Endothelial cell of umbilical vein (primary cell): ENCODE measurements at regions not wholly inside any gene's neighbourhood (a gene's known extent, or its start where the extent isn't known, plus 50 kb on each side); places are given as distances from the start of the nearest gene placed in this dataset.

Experiments used
- BruUV-seq: library from RNA; stranded (reverse); fragments of 400-500 nt; replicated peaks from 2 replicates; lab custom pipeline; 2021; lab: Mats Ljungman, UMichigan
- CTCF ChIA-PET: fragments of 300-600, 350-600 bp; sonication (Branson Sonifier 250); formaldehyde crosslinking; loops from one replicate; lab custom pipeline; 2021; ENCODE audit warnings: antibody characterized with exemption, inconsistent platforms; lab: Charles Lee
- POLR2A ChIA-PET: fragments of 300-600, 350-600 bp; sonication (Branson Sonifier 250); formaldehyde crosslinking; loops from one replicate; lab custom pipeline; 2021; ENCODE audit warnings: antibody characterized with exemption, inconsistent platforms; lab: Charles Lee
- DNase-seq: peaks from one replicate; pipeline ENCODE4 v3.0.0-alpha.2; 2011; ENCODE audit warnings: low read depth, low spot score
- FAIRE-seq: peaks from 2 replicates; lab custom pipeline; 2011; peaks lifted over from hg19 to GRCh38; lab: Jason Lieb, UNC
- H2AFZ ChIP-seq: 2 replicates; pipeline ENCODE4 v1.6.0; 2012; ENCODE audit warnings: low read depth, low read length, control low read depth, inconsistent platforms
- H3K27ac ChIP-seq: 2 replicates; pipeline ENCODE4 v1.5.1; 2011; ENCODE audit warnings: low read depth, mild to moderate bottlenecking, control low read depth, low read length, moderate library complexity; ENCODE audit not compliant: insufficient read depth
- H3K27me3 ChIP-seq, 2 experiments: 2 replicates each; pipeline versions ENCODE4 v1.6.0 to v1.6.1; 2011; ENCODE audit warnings: low read length in 2 of 2, mixed read lengths in 1 of 2; ENCODE audit not compliant: control insufficient read depth in 2 of 2, insufficient read depth in 2 of 2
- H3K36me3 ChIP-seq, 2 experiments: 2 replicates in 1 of 2; 3 replicates in 1 of 2; pipeline ENCODE4 v1.5.1; 2011; ENCODE audit warnings: low read length in 2 of 2, mild to moderate bottlenecking in 1 of 2, moderate library complexity in 1 of 2; ENCODE audit not compliant: control insufficient read depth in 2 of 2, insufficient read depth in 2 of 2; ENCODE audit errors: extremely low read depth in 1 of 2
- H3K4me1 ChIP-seq: 3 replicates; pipeline ENCODE4 v1.5.1; 2011; ENCODE audit warnings: mild to moderate bottlenecking, low read length; ENCODE audit not compliant: control insufficient read depth, insufficient read depth; ENCODE audit errors: extremely low read depth
- H3K4me2 ChIP-seq: 2 replicates; pipeline ENCODE4 v1.6.1; 2011; ENCODE audit warnings: low read length, control low read depth, mixed read lengths; ENCODE audit not compliant: insufficient read depth
- H3K4me3 ChIP-seq, 3 experiments: fragments of 200-600 bp in 1 of 3; sonication (generic), shearing (Covaris generic) in 1 of 3; replicated peaks in 1 of 3; 2 replicates each; pipeline ENCODE4 v1.5.1; 2011 to 2016; ENCODE audit warnings: control low read depth in 3 of 3, low read length in 3 of 3, mild to moderate bottlenecking in 2 of 3, inconsistent platforms in 1 of 3, low read depth in 1 of 3, moderate library complexity in 1 of 3; ENCODE audit not compliant: insufficient read depth in 1 of 3
- H3K79me2 ChIP-seq: 2 replicates; pipeline ENCODE4 v1.6.0; 2012; ENCODE audit warnings: low read length, inconsistent platforms; ENCODE audit not compliant: control insufficient read depth, insufficient read depth
- H3K9ac ChIP-seq: replicated peaks from 2 replicates; pipeline ENCODE3; 2011; ENCODE audit warnings: low read length, control low read depth; ENCODE audit not compliant: insufficient read depth; ENCODE audit errors: extremely low read depth
- H3K9me1 ChIP-seq: replicated peaks from 3 replicates; pipeline ENCODE4 v1.6.0; 2011; ENCODE audit warnings: mild to moderate bottlenecking, low read length; ENCODE audit not compliant: control insufficient read depth, insufficient read depth; ENCODE audit errors: extremely low read depth
- H3K9me3 ChIP-seq: replicated peaks from 2 replicates; pipeline ENCODE4 v1.5.1; 2012; ENCODE audit warnings: low read length, inconsistent platforms; ENCODE audit not compliant: control insufficient read depth, insufficient read depth
- H4K20me1 ChIP-seq: replicated peaks from 2 replicates; pipeline ENCODE3; 2011; ENCODE audit warnings: mild to moderate bottlenecking, low read length; ENCODE audit not compliant: control insufficient read depth, insufficient read depth; ENCODE audit errors: extremely low read depth
- EZH2 ChIP-seq: IDR thresholded peaks from 2 replicates; pipeline ENCODE4 v1.6.1; 2012; ENCODE audit warnings: borderline replicate concordance, low read depth, mild to moderate bottlenecking, moderate library complexity, low read length, inconsistent platforms; ENCODE audit not compliant: severe bottlenecking
- FOS ChIP-seq: IDR thresholded peaks from 2 replicates; pipeline ENCODE4 v1.6.1; 2011; ENCODE audit warnings: mild to moderate bottlenecking, low read length, moderate library complexity, borderline replicate concordance; ENCODE audit not compliant: insufficient read depth
- GATA2 ChIP-seq: IDR thresholded peaks from 2 replicates; pipeline ENCODE4 v1.7.0; 2011; ENCODE audit warnings: low read depth, mild to moderate bottlenecking, moderate library complexity, mixed read lengths, low read length; ENCODE audit not compliant: insufficient read length, insufficient read depth
- JUN ChIP-seq: IDR thresholded peaks from 2 replicates; pipeline ENCODE4 v1.6.1; 2011; ENCODE audit warnings: borderline replicate concordance, low read depth; ENCODE audit not compliant: insufficient read length, insufficient read depth
- MYC ChIP-seq: IDR thresholded peaks from one replicate; pipeline ENCODE4 v1.6.1; 2011; ENCODE audit warnings: mild to moderate bottlenecking, low read depth, low read length
- POLR2A ChIP-seq: IDR thresholded peaks from 2 replicates; pipeline ENCODE4 v1.6.1; 2012; ENCODE audit warnings: low read depth, mild to moderate bottlenecking, control low read depth, low read length
- POLR2AphosphoS5 ChIP-seq: IDR thresholded peaks from 2 replicates; pipeline ENCODE4 v1.6.1; 2012; ENCODE audit warnings: low read depth, mild to moderate bottlenecking, control low read depth, low read length, moderate library complexity; ENCODE audit not compliant: insufficient read depth
- dilution Hi-C: fragments of 300-500 bp; cut with MboI; formaldehyde crosslinking; loops from one replicate; pipeline ENCODE4 v1.15.0; 2019; ENCODE audit warnings: low sequenced_read_pairs; ENCODE audit not compliant: extremely low pct_ligation_motif_present
- intact Hi-C: fragments of 100-400 bp; cut with micrococcal nuclease; formaldehyde crosslinking; loops from one replicate; pipeline ENCODE4 v1.10.0; 2022
- TF ChIP-seq, protein P1 (sequence below), 2 donors: IDR thresholded peaks; 1 replicate in 1 of 2; 2 replicates in 1 of 2; pipeline ENCODE4 v1.5.1; 2011; ENCODE audit warnings: low read length in 2 of 2, mild to moderate bottlenecking in 2 of 2, moderate library complexity in 2 of 2, control low read depth in 1 of 2, inconsistent platforms in 1 of 2, low read depth in 1 of 2; ENCODE audit not compliant: insufficient read depth in 1 of 2; ENCODE audit errors: extremely low read depth in 1 of 2
- TF ChIP-seq, protein P2 (sequence below): IDR thresholded peaks from 2 replicates; pipeline ENCODE4 v1.6.1; 2011; ENCODE audit not compliant: insufficient read depth, insufficient read length

DNA sequence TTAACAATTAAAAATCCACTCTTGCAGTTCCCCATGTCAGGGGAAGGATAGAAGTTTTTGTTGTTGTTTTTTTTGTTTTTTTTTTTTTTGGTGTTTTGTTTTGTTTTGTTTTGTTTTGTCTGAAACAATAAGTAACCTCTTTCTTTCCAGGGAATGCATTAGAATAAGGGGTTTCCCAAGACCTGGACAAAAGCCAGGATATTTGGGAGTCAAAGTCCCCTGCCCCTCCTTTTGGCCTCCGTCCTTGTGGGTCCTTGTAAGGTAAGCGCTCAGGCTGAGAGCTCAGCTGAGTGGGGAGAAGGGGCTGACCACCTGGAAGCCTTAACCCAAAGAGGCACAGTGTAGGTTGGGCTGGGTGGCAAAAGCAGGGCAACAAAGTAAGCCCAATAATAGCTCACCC, 515.4 kb downstream of the SOX6 start:
- Histone ChIP-seq H3K4me2 (no peak overlapping the region), H3K27me3 (no peaks in the 10 kb centered on the region), H3K79me2 (no peaks in the 10 kb centered on the region), H2AFZ (no peak overlapping the region), H3K27ac (no peak overlapping the region), H4K20me1 (no peaks in the 10 kb centered on the region), H3K9me3 (no peaks in the 10 kb centered on the region), H3K4me3 (no peak overlapping the region), H3K4me1 (peaks cover 6% of the 10 kb centered on the region), H3K9me1 (no peaks in the 10 kb centered on the region), H3K9ac (no peak overlapping the region), H3K36me3 (no peaks in the 10 kb centered on the region)
- TF ChIP-seq, protein P1, sequence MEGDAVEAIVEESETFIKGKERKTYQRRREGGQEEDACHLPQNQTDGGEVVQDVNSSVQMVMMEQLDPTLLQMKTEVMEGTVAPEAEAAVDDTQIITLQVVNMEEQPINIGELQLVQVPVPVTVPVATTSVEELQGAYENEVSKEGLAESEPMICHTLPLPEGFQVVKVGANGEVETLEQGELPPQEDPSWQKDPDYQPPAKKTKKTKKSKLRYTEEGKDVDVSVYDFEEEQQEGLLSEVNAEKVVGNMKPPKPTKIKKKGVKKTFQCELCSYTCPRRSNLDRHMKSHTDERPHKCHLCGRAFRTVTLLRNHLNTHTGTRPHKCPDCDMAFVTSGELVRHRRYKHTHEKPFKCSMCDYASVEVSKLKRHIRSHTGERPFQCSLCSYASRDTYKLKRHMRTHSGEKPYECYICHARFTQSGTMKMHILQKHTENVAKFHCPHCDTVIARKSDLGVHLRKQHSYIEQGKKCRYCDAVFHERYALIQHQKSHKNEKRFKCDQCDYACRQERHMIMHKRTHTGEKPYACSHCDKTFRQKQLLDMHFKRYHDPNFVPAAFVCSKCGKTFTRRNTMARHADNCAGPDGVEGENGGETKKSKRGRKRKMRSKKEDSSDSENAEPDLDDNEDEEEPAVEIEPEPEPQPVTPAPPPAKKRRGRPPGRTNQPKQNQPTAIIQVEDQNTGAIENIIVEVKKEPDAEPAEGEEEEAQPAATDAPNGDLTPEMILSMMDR (IDR thresholded peaks at IDR 0.05; ENCODE audit: extremely low read depth in 1 of 2, insufficient read depth in 1 of 2, low read depth in 1 of 2, low read length in 2 of 2), result no peak
- TF ChIP-seq FOS (no peak), POLR2AphosphoS5 (no peak), EZH2 (no peak), JUN (no peak), GATA2 (no peak), POLR2A (no peak), MYC (no peak)
- TF ChIP-seq, protein P2, sequence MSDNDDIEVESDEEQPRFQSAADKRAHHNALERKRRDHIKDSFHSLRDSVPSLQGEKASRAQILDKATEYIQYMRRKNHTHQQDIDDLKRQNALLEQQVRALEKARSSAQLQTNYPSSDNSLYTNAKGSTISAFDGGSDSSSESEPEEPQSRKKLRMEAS, result no peak
- dilution Hi-C loops (no loop called here), intact Hi-C loops (no loop called here)
- no TSS peak for BruUV-seq
- CTCF ChIA-PET, result no interaction called here
- DNase-seq, result no peak
- FAIRE-seq, result no peak
- POLR2A ChIA-PET, result no interaction called here
